BLaER1 (cell line): ENCODE measurements at regions not wholly inside any gene's neighbourhood (a gene's known extent, or its start where the extent isn't known, plus 50 kb on each side); places are given as distances from the start of the nearest gene placed in this dataset.
"Not testable (repeated sequence)": the region's sequence is repeated elsewhere in the genome, so short reads cannot be mapped to it uniquely, and the experiment has no call there.

Experiments
- H3K27ac ChIP-seq: shearing (Covaris generic); formaldehyde crosslinking; 2 replicates; pipeline ENCODE4 v1.8.1; 2022
- H3K27me3 ChIP-seq: shearing (Covaris generic); formaldehyde crosslinking; 2 replicates; pipeline ENCODE4 v1.8.1; 2022
- H3K36me3 ChIP-seq: shearing (Covaris generic); formaldehyde crosslinking; 2 replicates; pipeline ENCODE4 v1.8.1; 2022
- H3K4me1 ChIP-seq: shearing (Covaris generic); formaldehyde crosslinking; 2 replicates; pipeline ENCODE4 v1.8.1; 2022
- H3K4me2 ChIP-seq: shearing (Covaris generic); formaldehyde crosslinking; 2 replicates; pipeline ENCODE4 v1.8.1; 2022
- H3K4me3 ChIP-seq: shearing (Covaris generic); formaldehyde crosslinking; 2 replicates; pipeline ENCODE4 v1.8.1; 2022
- H3K9ac ChIP-seq: shearing (Covaris generic); formaldehyde crosslinking; 2 replicates; pipeline ENCODE4 v1.8.1; 2022
- H3K9me3 ChIP-seq: shearing (Covaris generic); formaldehyde crosslinking; 2 replicates; pipeline ENCODE4 v1.8.1; 2022
- H4K20me1 ChIP-seq: shearing (Covaris generic); formaldehyde crosslinking; 2 replicates; pipeline ENCODE4 v1.8.1; 2022
- Cebpa-rat ChIP-seq: shearing (Covaris generic); IDR thresholded peaks from 2 replicates; pipeline ENCODE4 v1.8.1; 2022

- no peaks in the 10 kb centered on the region for H3K36me3 ChIP-seq
- H3K9me3 ChIP-seq = no peaks in the 10 kb centered on the region
- H3K4me3 ChIP-seq = no peak overlapping the region
Measured at GRCh38 chr7:39827571-39827970, 122.5 kb upstream of the CDK13 start.

GRCh38 chr7:39829028-39829427 is 121.0 kb upstream of the CDK13 start:
- peaks cover 8% of the 10 kb centered on the region; the same call in 1 of the 2 replicates for H3K4me1 ChIP-seq
- H3K9me3 ChIP-seq = no peaks in the 10 kb centered on the region
- H3K36me3 ChIP-seq = no peaks in the 10 kb centered on the region
- no peak overlapping the region for H3K9ac ChIP-seq
- H4K20me1 ChIP-seq = no peaks in the 10 kb centered on the region
- H3K27me3 ChIP-seq = peaks cover 20% of the 10 kb centered on the region
- no peak for TF ChIP-seq Cebpa-rat
- no peak overlapping the region for H3K27ac ChIP-seq
- no peak overlapping the region for H3K4me3 ChIP-seq
- H3K4me2 ChIP-seq = no peak overlapping the region

More at GRCh38 chr7:39827571-39827970, 122.5 kb upstream of the CDK13 start:
- H3K27me3 ChIP-seq = peaks cover 5% of the 10 kb centered on the region; the same call in 1 of the 2 replicates
- no peak overlapping the region for H3K27ac ChIP-seq
- no peaks in the 10 kb centered on the region for H4K20me1 ChIP-seq
- peaks cover 8% of the 10 kb centered on the region; the same call in 1 of the 2 replicates for H3K4me1 ChIP-seq
- TF ChIP-seq Cebpa-rat = no peak
- H3K4me2 ChIP-seq = no peak overlapping the region
- H3K9ac ChIP-seq = no peak overlapping the region

GRCh38 chr7:39832519-39833085 is 117.5 kb upstream of the CDK13 start:
- peak overlapping the region; percentile 75; the same call in 1 of the 2 replicates for H3K4me2 ChIP-seq
- no peaks in the 10 kb centered on the region for H3K36me3 ChIP-seq
- no peak for TF ChIP-seq Cebpa-rat
- H3K27ac ChIP-seq = no peak overlapping the region
- peak overlapping the region; percentile 66 for H3K4me3 ChIP-seq
- H4K20me1 ChIP-seq = no peaks in the 10 kb centered on the region
- H3K9ac ChIP-seq = no peak overlapping the region
- no peaks in the 10 kb centered on the region for H3K4me1 ChIP-seq
- H3K27me3 ChIP-seq = peaks cover 22% of the 10 kb centered on the region
- H3K9me3 ChIP-seq = no peaks in the 10 kb centered on the region

GRCh38 chr7:39833180-39833799 is 116.8 kb upstream of the CDK13 start:
- not testable (repeated sequence) for H3K9ac ChIP-seq, H3K4me1 ChIP-seq, H3K36me3 ChIP-seq, H3K9me3 ChIP-seq, H4K20me1 ChIP-seq, H3K27ac ChIP-seq
- Histone ChIP-seq H3K4me2 (peak overlapping the region; percentile 75), H3K27me3 (peaks cover 22% of the 10 kb centered on the region), H3K4me3 (peak overlapping the region; percentile 66)

- H3K9ac ChIP-seq, H3K27ac ChIP-seq, H3K9me3 ChIP-seq, H4K20me1 ChIP-seq, H3K4me1 ChIP-seq, H3K36me3 ChIP-seq: not testable (repeated sequence)
- H3K4me2 ChIP-seq = peak overlapping the region; percentile 75; the same call in 1 of the 2 replicates
- H3K27me3 ChIP-seq = peaks cover 22% of the 10 kb centered on the region
- H3K4me3 ChIP-seq = 0 out of 2 replicates have a peak overlapping the region, but pooled peaks have one; percentile 66
Measured at GRCh38 chr7:39833865-39834634, 116.0 kb upstream of the CDK13 start.

GRCh38 chr7:39838326-39838725 is 111.7 kb upstream of the CDK13 start:
- no peak overlapping the region for H3K4me2 ChIP-seq
- TF ChIP-seq Cebpa-rat = no peak

GRCh38 chr7:39845006-39845405 is 105.0 kb upstream of the CDK13 start:
- no peak overlapping the region for H3K4me3 ChIP-seq
- H3K36me3 ChIP-seq = no peaks in the 10 kb centered on the region
- no peak overlapping the region for H3K9ac ChIP-seq
- H3K27me3 ChIP-seq = no peaks in the 10 kb centered on the region
- TF ChIP-seq Cebpa-rat = no peak
- no peaks in the 10 kb centered on the region for H4K20me1 ChIP-seq
- no peak overlapping the region for H3K4me2 ChIP-seq
- H3K27ac ChIP-seq = no peak overlapping the region
- no peaks in the 10 kb centered on the region for H3K4me1 ChIP-seq
- H3K9me3 ChIP-seq = no peaks in the 10 kb centered on the region

More at GRCh38 chr7:39838326-39838725, 111.7 kb upstream of the CDK13 start:
- Histone ChIP-seq H3K4me1 (no peaks in the 10 kb centered on the region), H3K9me3 (no peaks in the 10 kb centered on the region), H3K36me3 (no peaks in the 10 kb centered on the region), H3K27ac (no peak overlapping the region), H3K9ac (no peak overlapping the region), H4K20me1 (no peaks in the 10 kb centered on the region), H3K27me3 (peaks cover 9% of the 10 kb centered on the region), H3K4me3 (no peak overlapping the region)

GRCh38 chr7:39847227-39847626 is 102.8 kb upstream of the CDK13 start:
- H3K4me2 ChIP-seq = no peak overlapping the region
- no peak overlapping the region for H3K9ac ChIP-seq
- no peak overlapping the region for H3K4me3 ChIP-seq
- TF ChIP-seq Cebpa-rat = no peak
- no peak overlapping the region for H3K27ac ChIP-seq
- no peaks in the 10 kb centered on the region for H3K4me1 ChIP-seq
- no peaks in the 10 kb centered on the region for H3K9me3 ChIP-seq
- no peaks in the 10 kb centered on the region for H3K36me3 ChIP-seq
- H4K20me1 ChIP-seq = no peaks in the 10 kb centered on the region
- no peaks in the 10 kb centered on the region for H3K27me3 ChIP-seq

GRCh38 chr7:39851466-39852045 is 98.5 kb upstream of the CDK13 start:
- Histone ChIP-seq H3K4me1 (no peaks in the 10 kb centered on the region), H3K27me3 (no peaks in the 10 kb centered on the region), H3K4me2 (no peak overlapping the region), H3K9ac (no peak overlapping the region), H3K9me3 (no peaks in the 10 kb centered on the region), H3K4me3 (no peak overlapping the region), H3K36me3 (no peaks in the 10 kb centered on the region), H3K27ac (no peak overlapping the region), H4K20me1 (no peaks in the 10 kb centered on the region)
- TF ChIP-seq Cebpa-rat = no peak

- not testable (repeated sequence) for H3K4me1 ChIP-seq, H3K36me3 ChIP-seq, H3K9me3 ChIP-seq, H3K4me3 ChIP-seq, H3K27me3 ChIP-seq, H3K9ac ChIP-seq, H4K20me1 ChIP-seq, H3K27ac ChIP-seq, H3K4me2 ChIP-seq
Measured at GRCh38 chr7:39854616-39855324, 95.3 kb upstream of the CDK13 start.
